GM19463 (cell line): ENCODE measurements at regions not wholly inside any gene's neighbourhood (a gene's known extent, or its start where the extent isn't known, plus 50 kb on each side); places are given as distances from the start of the nearest gene placed in this dataset.
A peak's percentile ranks its signal among the peaks of the same experiment; 100 is the strongest.
"Not testable (repeated sequence)": the region's sequence is repeated elsewhere in the genome, so short reads cannot be mapped to it uniquely, and the experiment has no call there.

Experiments
- ATAC-seq: cut with Tn5 transposase; IDR thresholded peaks from one replicate; pipeline ENCODE4 v1.9.1; 2021; ENCODE audit warnings: mild to moderate bottlenecking, moderate library complexity; ENCODE audit not compliant: unreplicated experiment

DNA sequence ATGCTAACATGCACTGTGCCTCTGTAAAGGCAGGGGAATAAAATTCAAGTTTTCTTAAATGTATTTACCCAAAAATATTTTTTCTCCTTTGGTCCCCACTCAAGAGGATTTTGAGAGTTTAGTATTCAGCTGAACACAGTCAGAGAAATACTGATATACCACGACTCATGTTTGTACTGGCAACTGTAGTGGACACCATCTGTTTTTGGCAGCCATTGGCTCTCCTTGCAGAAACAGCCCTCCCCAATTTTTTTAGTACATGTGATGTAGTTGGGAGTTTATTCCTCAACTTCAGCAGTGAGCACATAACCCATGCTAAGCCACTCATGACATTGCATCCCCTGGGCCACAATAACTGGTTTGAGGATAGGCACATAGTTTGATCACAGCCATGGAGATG lies 154.8 kb upstream of the POU3F1 start:
- ATAC-seq = no peak

DNA sequence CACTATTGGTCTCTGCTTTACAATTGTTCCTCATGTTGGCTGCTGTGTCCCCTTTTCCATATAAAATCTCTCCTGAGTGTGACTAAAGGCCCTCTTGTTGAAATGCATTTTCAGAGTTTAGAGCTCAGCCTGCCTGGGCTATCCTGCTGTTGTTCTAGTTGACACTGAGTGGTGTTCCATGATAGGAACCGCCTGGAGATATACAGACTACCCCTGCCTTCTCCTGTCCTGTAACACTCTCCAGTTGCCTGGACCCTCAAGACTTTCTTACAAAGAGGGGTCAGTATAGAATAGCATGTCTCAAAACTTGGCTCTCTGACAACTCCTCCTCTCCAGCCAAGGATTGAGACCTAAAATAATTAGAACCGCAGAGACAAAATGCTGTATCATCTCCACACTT lies 152.0 kb upstream of the POU3F1 start:
- ATAC-seq = no peak

- ATAC-seq = no peak
Observed at GRCh38 chr1:38198099-38198498, 151.5 kb upstream of the POU3F1 start.

- no peak for ATAC-seq
Observed at GRCh38 chr1:38197312-38198061, 150.9 kb upstream of the POU3F1 start.

DNA sequence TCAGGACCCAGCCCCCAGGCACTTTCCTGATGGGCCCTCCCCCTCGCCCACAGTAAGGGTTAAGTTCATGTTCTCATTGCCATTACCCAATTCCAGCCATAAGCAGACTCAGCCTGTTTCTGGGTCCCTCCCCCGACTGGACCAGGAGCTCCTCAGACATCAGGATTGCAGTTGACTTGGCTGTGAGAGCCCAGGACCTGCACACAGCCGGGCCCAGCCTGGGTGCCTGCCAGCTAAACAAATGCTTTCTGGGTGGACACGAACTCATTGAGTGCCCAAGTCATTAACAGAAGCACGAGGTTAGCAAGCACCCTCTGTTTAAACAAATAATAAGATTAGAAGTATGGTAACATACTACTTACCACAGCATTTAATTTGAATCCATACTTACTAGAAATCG lies 147.9 kb upstream of the POU3F1 start:
- ATAC-seq = no peak

- ATAC-seq = no peak
Observed at GRCh38 chr1:38193040-38193439, 146.4 kb upstream of the POU3F1 start.

DNA sequence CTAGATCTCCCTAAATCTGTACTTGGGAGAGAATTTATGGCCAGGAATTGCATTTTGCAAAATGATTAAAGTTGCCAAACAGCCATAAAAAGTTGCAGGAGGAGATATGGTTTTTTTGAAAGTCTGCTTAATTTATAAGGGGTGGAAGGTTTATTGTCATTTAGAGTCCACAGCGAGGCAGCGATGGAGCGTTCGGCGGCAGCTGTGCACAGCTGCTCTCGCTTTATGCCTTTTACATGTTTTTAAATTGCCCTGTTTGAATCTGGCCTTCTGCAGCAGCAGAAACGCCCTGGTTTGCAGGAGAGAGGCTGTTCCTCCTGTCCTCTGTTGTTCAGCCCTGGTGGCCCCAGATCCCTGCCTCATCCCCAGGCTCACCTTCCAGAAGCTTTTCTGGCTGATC lies 144.9 kb upstream of the POU3F1 start:
- no peak for ATAC-seq

DNA sequence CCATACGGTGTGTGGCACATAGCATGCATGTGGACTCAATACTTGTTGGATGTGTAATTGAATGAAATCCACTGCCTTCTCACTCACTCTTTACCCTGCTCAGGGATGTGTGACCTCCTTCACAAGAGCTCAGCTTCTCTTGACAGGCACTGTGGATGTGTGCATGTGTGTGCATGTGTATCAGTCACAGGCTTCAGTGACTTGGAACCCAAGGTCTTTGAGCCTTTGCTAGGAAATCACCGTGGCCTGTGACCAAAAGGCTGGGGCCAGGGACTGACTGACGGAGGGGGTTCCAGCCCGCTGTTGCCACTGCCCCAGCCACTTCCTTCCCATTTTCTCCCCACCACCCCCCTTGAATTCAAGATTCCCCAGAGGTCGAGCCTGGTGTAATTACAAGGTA lies 144.4 kb upstream of the POU3F1 start:
- ATAC-seq = no peak

- no peak for ATAC-seq
Observed at GRCh38 chr1:38187552-38187951, 141.0 kb upstream of the POU3F1 start.

- no peak for ATAC-seq
Observed at GRCh38 chr1:38186566-38186965, 140.0 kb upstream of the POU3F1 start.

DNA sequence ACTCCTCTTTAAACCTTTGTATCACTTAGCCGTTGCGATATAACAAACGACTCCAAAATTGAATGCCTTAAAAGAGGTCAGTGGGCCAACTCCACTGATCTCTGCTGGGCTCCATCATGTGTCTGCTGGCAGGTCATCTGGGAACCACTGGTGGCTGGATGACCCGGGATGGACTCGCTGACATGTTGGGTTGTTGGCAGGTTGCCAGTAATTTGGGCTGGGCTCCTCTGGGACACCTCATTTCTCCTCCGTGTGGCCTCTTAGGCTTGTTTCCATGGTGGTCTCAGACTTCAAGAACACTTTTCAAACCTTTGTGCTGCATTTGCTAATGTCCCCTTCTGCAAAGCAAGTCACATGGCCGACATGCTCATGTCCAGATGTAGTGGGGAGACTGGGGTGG lies 139.3 kb upstream of the POU3F1 start:
- ATAC-seq = no peak

- ATAC-seq = no peak
Observed at GRCh38 chr1:38183747-38184146, 137.2 kb upstream of the POU3F1 start.

DNA sequence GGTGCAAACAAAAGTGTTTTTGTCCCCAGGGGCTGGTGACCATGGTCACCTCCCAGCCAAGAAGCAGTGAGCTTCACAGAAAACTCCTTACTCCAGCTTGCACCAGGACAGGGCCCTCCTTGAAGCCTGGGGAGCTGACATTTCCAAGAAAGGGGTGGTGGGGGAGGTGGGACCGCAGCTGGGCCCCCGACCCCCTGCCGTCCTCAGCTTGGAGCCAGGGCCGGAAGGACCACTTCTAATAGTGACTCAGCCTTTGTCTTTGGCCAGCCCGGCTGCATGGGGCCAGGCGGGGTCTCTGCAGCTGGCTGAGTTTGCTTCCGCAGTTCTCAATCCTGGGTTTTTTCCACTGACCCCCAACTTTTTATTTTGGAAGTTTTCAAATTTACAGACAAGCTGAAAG lies 136.5 kb upstream of the POU3F1 start:
- no peak for ATAC-seq

- not testable (repeated sequence) for ATAC-seq
Observed at GRCh38 chr1:38180388-38180787, 133.8 kb upstream of the POU3F1 start.

DNA sequence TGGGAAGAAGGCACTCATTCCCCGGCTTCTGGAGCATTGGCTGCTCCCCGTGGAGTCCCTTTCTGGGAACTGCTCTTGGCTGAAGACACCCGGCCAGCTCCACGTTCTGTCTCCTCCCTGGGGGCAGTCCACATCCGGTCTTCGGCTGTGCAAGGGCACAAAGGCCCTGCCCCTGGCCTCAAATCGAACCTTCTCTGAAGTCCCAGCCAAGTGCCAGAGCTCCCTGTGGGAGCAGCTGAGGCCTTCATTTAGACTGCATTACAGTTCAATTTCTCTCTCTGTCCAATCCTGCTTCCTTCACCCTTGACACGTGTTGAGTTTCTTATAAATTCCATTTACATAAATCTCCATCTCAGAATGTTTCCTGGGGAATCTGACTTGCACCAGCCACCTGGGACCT lies 132.9 kb upstream of the POU3F1 start:
- ATAC-seq = no peak

DNA sequence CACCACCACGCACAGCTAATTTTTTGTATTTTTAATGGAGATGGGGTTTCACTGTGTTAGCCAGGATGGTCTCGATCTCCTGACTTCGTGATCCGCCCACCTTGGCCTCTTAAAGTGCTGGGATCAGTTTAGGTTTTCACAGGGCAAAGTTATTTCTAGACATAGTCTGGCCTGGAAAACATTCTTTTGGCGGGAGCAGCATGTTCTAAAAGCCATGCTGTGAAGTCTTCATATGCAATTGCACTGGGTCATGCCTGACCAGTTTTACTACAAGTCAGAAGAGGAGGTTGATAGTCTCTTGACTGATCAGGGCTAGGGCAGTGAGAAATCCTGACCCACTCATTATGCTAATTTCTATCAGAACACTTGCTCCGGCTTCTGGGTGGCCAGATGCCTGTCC lies 131.6 kb upstream of the POU3F1 start:
- no peak for ATAC-seq

GRCh38 chr1:38175121-38175520 lies 128.5 kb upstream of the POU3F1 start:
- no peak for ATAC-seq

- ATAC-seq = peak; percentile 19
Observed at GRCh38 chr1:38173848-38174247, 127.3 kb upstream of the POU3F1 start.

DNA sequence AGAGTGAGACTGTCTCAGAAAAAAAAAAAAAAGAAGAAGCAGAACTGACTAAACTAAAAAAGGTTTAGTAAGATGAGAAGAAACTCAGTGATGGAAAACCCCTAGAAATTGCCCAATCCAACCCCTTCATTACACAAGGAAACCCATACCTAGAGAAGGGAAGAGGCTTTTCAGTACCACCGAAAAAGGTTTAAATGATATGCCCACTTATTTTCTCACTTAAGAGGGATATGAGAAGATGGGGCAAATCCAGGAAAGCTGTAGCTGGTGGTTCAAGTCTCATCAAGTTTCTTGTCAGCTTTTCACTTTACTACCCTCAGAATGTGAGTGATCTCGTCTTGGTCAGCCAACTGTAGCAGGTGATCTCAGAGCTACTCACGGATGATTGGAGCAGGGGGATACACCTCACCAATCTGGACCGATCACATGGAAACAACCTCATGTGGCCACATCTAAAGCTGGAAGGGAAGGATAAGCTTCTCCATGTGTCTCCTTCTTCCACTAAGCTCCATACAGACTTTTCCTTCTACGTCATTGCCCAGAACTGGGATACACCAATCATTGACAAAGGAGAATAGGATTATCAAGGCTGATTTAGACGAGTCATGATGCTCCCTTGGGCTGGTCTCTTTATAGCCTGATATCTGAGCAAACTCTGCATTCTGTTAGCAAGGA lies 126.7 kb upstream of the POU3F1 start:
- ATAC-seq = peak; percentile 75

- ATAC-seq = no peak
Observed at GRCh38 chr1:38169121-38169520, 122.5 kb upstream of the POU3F1 start.

DNA sequence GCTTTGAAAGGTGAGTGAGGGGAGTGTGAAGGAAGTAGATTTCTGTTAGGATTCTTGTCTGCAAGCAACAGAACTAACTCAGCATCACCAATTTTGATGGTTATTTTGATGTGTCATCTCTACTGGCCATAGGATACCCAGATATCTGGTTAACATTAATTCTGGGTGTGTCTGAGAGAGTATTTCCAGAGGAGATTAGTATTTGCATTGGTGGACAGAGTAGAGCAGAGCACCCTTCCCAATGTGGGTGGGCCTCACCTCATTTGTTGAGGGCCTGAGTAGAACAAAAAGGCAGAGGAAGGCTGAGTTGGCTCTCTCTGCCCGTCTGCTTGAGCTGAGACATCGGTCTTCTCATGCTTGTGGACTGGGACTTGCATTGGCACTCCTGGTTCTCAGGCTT lies 121.8 kb upstream of the POU3F1 start:
- no peak for ATAC-seq

GRCh38 chr1:38166461-38166860 lies 119.9 kb upstream of the POU3F1 start:
- no peak for ATAC-seq
